ENCODE measurements at regions not wholly inside any gene's neighbourhood (a gene's known extent, or its start where the extent isn't known, plus 50 kb on each side); places are given as distances from the start of the nearest gene placed in this dataset.

DNA sequence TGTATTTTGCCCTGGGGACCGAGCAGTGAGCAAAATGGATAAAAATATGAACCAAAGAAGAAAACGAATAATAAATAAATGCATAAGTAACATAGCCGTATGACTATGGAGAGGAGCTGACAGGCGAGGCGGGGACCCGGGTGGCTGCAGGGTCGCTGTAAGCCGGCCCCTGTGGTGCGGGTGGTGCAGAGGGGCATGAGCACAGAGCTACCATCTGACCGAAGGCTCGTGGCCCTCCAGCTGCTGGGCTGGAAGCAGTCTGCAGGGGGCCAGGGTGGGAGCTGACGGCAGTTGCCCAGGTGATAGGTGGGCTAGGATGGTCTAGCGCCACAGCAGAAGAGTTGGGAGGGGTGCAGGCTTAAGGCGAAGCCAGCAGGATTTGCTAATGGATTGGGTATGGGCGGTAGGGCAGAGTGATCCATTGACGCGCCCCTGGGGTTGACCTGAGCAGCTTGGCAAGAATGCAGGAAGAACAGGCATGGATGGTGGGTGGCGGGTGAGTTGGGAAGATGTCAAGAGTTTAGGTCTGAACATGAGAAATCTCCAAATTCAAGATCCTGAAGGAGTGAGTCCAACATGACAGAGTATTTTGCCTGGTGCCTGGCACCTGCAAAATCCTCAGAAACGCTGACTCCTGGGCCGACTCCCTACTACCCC, 228.0 kb downstream of the FOXL1 start:
- no peak for DNase-seq (ENCODE audit: low read depth in 3 of 3)

DNA sequence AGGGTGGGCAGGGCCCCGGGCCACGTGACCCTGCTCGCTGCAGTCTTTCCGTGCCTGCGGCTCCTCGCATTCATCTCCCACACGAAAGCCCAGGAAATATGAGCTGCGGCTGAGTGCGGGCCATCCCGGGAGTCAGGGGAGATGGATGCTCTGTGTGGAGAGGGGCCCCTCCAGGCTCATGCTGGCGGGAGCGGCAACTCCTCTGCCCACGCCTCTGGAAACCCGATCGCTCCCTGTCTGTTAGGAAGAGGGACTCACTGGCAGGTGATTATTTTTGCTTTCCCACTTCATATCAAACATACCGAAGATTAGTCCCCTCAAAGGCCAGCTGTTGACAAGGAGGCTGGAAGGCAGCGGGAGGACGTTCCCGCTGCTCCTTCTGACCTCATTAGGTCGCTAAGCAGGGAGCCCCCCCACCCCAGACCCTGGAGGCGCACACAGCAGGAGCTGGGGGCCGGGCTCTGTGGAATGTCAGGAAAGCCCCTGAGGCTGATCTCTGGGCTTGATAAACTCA, 228.5 kb downstream of the FOXL1 start:
- DNase-seq (ENCODE audit: low read depth in 3 of 3) = no peak

DNA sequence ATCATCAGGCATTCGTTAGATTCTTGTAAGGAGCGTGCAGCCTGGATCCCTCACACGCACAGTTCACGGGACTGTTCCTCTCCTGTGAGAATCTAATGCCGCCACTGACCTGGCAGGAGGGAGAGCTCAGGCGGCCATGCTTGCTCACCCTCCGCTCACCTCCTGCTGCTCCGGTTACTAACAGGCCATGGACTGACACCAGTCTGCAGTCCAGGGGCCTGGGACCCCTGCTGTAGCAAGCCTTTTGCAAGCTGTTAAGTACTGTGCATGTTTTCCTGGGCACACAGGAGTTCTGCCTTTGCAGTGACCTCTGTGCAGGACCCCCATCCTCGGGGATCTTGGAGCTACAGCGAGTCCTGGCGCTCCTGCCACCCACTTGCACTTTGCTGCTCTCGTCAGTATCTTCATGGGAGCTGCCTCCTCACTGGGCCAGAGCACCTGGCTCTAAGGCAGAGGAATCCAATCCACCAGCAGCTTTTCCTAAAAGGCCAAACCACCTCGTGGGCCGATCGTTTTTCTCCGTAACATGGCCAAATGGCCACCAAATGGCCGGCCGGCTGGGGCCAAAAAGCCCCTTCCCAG, 230.6 kb downstream of the FOXL1 start:
- DNase-seq (ENCODE audit: low read depth in 3 of 3) = no peak

DNA sequence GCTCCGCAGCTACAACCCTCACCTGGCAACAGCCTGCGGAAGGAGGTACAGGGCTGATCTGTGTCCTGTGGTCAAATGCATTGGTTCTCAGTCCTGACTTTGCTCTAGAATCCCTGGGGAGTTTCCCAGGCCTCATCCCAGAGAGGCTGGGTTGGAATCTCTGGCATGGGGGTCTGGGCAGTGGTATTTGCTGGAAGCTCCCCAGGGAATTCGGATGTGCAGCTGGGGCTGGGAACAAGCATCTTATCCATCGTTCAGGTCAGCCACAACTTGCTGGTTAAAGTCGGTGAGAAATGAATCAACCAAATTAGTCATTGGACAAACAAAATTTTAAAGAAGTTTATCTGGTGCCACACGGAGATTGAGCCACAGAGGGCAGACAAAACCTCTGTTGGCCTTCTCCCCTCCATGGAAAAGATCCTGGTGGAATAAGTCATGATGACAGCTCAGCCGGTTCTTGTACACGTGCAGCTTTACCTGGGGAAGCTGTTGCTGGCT, 231.2 kb downstream of the FOXL1 start:
- DNase-seq (ENCODE audit: low read depth in 3 of 3) = no peak

DNA sequence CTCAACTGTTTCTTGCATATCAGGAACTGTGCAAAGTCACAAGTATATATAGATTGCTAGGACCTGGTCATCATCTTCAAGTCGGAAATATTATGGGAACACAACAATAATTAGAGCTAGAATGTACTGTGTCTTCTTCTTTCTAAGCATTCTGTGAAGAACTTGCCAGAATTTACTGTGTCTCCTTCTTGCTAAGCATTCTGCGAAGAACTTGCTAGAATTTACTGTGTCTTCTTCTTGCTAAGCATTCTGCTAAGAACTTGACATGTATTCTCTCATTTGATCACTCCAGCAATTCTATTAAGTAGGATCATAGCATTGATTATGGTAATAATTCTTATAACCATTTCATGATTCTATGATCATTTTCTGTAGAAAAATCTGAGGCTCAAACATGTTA, 231.7 kb downstream of the FOXL1 start:
- DNase-seq (ENCODE audit: low read depth in 3 of 3) = no peak

DNA sequence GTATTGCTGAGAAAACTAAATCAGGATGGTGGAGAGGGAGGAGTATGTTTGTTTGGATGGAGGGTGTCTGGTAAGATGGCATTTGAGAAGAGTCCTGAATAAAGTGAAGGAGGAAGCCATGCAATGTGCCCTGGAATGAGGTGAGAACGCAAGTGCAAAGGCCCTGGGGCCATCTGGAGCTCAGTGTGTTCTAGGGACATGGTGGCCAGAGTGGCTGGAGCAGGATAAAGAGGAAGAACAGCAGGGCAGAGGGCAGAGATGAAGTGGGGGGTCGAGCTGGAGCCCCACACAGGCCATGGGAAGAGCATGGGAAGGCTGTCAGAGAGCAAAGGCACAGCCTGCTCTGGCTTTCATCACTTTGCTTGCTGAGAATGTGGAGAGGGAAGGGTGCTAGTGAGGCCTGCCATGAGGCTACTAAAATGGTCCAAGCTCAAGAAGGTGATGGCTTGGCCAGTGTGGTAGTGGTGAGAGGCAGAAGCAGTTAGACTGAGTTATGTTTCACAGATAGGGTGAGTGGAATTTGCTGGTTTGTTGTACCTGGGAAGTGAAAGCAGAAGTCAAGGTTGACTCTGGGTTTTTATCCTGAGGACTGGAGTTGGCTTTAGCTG, 234.1 kb downstream of the FOXL1 start:
- DNase-seq (ENCODE audit: low read depth in 3 of 3) = no peak

DNA sequence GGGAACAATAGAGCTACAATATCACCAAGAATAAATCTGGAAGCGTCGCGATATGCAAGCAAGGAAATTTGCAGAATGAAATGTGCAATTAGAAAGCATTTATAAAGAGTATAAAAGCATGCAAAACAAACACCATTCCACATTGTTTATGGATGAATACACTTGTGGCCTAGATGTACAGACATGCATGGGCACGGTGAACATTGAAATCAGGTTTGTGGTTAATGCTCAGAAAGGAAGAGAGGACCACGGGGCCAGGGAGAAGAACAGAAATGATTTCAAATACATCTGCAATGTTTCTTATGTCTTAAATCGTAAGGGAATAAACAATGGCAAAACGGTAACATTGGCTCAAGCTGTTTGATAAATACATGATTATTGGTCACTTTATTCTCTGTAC, 235.9 kb downstream of the FOXL1 start:
- no peak for DNase-seq (ENCODE audit: low read depth in 3 of 3)

DNA sequence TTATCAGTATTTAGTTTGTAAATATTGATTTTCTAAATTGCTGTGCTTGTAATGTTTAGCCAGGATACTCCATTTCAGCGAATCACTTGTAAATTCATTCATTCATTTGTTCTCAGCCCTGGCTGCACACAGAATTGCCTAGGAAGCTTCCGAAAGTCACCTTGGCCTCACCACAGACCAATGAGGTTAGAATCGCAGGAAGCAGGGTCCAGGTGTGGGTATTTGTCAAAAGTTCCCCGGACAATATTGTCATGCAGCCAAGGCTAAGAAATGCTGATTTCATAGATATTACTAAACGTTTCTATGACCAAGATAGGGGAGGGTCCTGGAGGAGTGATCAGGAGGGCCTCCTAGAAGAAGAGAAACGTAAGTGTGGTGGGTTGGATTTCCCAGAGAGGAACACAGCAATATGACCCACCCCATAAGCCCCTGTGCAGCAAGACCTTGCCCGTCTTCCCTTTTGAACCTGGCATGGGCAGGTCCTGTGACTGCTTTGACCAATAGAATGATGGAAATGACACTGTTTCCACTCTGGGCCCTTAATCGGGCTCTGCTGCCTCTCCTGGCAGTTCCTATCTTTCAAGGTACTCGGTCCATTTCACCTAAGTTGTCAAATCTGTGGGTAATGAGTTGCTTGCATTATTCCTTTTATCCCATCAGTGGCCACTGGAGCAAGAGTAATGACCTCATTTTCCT, 238.7 kb downstream of the FOXL1 start:
- no peak for DNase-seq (ENCODE audit: low read depth in 3 of 3)

DNA sequence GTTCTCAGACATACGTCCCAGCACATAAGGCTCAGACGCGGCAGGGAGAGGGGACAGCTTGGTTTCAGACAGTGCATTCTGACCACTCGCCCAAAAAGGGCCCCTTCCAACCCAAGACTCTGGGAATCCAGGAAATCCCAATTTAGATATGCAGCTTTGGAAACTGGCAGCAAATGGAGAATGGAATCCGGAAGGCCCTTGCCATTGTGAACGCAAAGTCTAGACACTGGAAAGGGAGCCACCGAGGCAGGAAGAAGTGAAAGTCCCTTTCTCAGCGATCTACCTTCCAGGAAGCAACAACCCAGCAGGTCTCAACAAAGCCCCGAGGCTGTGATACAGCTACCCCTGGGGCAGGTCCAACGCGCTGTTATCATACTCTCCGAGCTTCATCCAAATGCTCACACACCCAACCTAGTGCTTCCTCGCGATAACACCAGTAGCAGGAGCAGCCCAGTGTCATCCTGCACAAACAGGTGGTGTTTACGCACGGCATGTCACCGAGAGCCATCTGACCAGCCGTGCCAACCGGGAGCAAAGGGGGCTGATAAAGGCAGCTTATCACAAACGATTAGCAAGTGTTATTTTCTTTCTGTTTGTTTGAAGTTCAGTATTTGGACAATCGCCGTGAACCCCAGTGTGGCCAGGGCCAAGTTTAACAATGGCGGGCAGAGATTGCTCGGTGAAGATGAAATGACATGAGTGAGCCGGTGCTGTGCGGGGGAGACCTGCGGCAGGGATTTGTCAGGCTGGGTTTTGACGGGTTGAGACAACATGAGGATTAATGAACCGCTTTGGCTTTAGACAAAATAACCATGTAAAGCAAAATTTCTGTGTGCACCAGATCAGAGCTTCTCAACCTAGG, 240.6 kb downstream of the FOXL1 start:
- DNase-seq (ENCODE audit: low read depth in 3 of 3) = no peak

DNA sequence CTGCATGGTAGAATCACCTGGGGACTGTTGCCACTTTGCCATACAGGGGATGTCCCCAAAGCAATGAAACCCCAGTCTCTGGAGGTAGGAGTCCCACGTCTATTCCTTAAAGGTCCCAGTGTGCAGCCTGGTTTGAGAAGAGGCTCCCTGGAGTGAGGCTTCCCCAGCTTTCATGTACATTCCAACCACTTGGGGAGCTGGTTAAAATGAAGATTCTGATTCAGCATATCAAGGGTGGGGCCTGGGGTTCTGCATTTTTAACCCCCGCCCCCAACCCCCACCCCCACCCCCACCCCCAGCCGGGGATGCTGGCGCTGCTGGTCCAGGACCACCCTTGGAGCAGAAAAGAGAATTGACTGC, 241.2 kb downstream of the FOXL1 start:
- DNase-seq (ENCODE audit: low read depth in 3 of 3) = no peak

DNA sequence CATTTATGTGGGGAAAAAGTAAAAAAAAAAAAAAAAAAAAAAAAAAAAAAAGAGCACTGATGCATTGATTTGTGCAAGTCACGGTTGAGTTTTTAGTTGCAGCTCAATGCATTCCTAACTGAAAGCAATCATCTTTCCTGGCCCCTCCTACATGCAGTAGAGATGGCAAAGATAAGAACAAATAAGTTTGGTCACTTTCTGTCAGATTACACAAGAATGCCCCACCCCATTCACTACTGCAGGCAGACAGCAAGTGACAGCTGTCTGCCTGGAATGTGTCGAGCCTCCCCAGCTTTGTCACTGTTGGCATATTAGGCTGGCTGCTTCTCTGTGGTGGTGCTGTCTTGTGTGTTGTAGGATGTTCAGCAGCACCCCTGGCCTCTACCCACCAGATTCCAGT, 243.5 kb downstream of the FOXL1 start:
- no peak for DNase-seq (ENCODE audit: low read depth in 3 of 3)

DNA sequence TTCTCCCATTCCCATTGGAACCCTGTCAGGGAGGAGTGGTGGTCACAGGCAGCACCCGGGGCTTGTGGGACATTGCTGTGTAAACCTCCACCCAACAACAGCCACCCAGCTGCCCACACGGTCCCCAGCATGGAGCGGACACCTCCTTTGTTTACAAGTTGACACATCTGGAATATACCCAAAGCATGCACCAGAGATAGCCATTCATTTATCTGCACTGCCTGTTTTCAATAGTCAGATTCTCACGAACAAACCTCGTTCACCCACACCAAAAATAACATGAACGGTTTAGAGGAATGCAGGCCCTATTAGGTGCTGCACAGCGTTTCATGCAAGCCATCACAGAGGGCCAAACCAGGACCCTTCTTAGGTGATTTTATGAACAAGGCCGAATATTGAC, 244.8 kb downstream of the FOXL1 start:
- no peak for DNase-seq (ENCODE audit: low read depth in 3 of 3)

DNA sequence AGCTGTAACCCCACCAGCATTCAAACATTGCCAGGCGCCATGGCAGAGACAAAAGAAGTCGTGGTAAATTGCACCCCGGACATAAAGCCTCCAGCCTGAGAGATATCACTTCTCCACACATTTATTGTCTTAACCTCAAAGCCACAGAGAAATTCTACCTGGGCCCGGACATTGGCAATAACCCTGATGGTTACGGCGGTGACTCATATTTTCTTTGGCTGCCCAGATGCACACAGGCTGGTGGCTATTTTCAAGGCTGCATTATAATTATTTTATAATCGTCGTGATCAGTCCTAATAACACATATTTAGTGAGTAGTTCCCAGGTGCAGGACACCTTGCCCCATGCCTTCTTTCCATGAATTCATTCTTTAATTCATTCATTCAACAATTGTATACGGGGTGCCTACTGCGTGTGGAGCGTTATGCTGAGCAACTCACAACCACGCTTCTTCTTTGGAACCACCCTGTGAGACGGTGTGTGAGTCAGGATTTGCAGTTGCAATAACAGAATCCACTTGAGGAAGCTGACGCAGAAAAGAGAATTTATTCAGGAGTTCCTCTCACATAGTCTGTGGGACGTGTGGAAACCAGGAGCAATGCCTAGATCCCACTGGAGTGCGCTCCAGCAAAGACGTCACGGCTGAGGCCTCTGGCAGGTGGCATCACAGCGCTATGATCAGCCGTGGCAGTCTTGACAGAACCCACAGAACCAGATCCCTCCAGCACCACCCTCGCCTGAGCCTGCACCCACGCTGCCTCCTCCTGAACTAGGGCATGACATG, 245.7 kb downstream of the FOXL1 start:
- DNase-seq (ENCODE audit: low read depth in 3 of 3) = no peak

DNA sequence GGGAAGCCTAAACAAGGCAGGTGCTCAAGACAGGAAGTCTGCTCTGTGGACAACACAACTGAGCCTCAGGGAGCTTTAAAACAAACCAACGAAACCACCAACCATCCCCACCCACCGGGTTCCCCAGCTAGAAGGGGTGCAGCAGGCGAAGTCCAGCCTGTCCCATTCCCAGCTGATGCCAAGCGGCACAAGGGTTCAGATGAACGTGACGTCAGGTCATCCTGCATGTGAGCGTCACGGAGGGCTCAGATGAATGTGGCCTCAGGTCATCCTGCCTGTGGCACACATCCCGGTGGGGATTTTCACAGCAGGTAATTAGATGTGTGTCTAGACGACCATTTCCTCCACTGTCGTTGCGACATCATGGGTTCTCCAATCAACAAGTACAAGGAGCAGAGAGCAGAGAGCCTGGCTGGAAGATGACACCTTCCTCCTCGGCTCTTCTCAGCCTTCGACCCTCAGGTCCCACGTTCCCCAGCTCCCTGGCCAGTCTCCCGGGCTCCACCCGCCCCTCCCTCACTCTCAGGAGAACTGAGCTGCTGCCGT, 246.5 kb downstream of the FOXL1 start:
- DNase-seq (ENCODE audit: low read depth in 3 of 3) = no peak

DNA sequence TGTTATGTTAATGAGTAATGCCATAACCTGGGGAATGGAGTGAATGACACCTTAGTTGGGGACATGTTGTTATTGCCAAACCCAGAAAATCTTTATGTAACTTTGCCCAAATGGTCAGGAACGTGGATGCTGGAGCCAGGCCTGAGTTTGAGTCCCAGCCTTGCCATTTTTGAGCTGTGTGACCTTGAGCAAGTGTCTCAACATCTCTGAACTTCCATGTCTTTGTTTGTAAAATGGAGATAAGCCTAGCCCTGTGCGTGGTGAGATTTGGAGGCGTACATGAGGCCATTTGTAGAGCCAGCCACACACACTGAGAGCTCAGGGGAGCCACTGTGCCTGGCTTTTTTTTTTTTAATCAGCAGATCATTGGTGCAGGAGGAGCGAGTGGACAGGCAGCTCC, 247.3 kb downstream of the FOXL1 start:
- no peak for DNase-seq (ENCODE audit: low read depth in 3 of 3)

DNA sequence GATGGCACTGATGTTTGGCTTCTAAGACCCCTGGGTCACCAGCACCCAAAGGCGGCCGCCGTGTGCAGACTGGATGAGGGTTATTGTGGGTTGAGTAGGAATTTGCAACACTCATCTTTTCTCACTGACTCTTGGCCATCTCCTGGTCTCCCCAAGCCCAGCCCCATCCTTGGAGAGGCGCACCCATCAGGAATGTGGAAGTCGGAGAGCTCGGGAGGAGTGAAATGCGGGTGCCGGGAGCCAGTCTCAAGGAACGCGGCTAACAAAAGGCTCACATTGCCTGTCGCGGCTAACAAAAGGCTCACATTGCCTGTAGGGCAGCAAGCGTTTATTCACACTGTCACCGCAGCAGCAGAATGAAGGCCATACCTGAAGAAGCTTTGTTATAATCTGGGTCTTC, 248.6 kb downstream of the FOXL1 start:
- no peak for DNase-seq (ENCODE audit: low read depth in 3 of 3)

DNA sequence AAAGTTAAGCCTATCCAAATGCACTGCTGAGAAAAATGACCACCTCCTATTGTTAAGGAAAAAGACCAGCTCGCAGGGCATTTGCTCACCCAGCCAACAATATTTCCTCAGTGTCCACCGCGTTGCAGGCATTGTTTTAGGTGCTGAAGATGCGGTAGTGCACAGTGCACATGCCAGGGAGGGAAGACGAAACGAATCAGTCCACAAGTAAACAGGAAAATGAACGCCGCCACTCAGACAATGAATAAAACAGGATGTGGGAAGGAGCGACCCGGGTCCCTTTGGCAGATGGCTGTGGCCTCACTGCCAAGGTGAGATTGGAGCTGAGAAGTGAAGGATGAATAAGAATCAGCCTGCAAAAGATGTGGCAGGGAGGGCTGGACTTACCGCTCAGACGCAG, 249.2 kb downstream of the FOXL1 start:
- no peak for DNase-seq (ENCODE audit: low read depth in 3 of 3)

DNA sequence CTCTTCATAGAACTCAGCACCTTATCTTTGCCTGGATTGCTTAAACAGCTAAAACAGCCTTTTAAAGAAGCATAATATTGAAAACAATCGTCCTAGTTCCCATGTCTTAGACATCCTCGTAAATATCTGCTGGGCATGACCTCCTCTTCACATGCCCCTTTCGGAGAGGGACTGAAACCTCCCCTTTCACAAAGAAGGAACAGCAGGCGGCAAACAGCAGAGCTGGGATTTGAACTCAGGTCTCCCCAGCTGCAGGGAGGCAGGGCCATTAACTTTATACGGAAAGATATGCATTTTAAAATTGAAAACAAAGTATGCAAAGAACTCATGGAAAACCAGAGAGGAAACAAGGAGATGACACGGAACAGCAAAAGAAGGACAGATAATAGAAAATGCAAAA, 249.9 kb downstream of the FOXL1 start:
- no peak for DNase-seq (ENCODE audit: low read depth in 3 of 3)

DNA sequence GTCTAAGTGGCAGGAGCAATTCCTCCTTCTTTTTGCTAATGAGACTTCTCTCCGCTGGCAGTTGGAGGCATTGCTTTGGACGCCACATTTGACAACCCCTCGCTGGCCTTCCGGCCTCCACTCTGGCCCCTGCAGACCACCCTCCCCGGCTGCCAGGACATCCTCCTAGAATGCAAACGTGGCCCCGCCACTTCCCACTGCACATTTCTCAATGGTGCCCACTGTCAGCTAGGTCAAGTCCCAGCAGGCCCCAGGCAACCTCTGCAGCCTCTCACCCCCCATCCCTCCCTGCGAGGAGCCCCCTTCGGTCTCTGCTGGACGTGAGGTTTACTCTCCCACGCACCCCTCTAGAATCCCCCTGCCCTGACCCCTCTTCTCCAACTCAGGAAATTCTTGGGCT, 250.3 kb downstream of the FOXL1 start:
- DNase-seq (ENCODE audit: low read depth in 3 of 3) = no peak

DNA sequence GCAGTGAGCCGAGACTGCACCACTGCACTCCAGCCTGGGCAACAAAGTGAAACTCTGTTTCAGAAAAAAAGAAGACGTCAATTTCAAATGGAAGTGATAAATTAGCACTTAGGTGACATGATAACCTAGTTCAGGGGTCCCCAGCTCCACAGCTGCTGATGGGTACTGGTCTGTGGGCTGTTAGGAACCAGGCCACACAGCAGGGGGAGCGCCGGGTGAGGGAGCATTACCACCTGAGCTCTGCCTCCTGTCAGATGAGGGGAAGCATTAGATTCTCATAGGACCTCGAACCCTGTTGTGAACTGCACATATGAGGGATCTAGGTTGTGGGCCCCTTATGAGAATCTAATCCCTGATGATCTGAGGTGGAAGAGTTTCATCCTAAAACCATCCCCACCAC, 253.0 kb downstream of the FOXL1 start:
- no peak for DNase-seq (ENCODE audit: low read depth in 3 of 3)

DNA sequence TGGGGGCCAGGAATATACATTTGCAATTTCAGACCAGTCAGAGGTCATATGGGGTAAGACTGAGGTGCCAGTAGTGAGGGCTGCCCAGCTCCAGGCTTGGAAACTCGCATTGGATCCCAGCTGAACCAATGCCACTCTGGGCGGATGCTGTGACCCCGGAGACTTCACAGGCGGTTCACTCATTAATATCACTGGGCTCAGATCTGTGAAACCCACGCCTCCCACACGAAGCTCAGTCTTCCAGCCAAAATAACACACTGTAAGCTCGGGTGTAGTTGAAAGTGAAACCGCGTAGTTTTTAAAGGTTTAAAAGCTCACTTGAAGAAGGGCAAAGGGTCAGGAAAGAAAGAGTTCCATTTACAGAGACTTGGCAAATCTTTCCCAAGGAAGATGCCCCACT, 254.8 kb downstream of the FOXL1 start:
- DNase-seq (ENCODE audit: low read depth in 3 of 3) = no peak

Measured in stimulated activated CD4-positive, alpha-beta T cell treated with anti-CD3 and anti-CD28 coated beads, TNF-alpha, amount 100 ng/mL, for 4 hours (primary cell).